Activated T-helper 17 cell treated with anti-CD3 and anti-CD28 coated beads, Interleukin-2, amount 50 U/mL, for 72 hours (primary cell): ENCODE measurements at regions not wholly inside any gene's neighbourhood (a gene's known extent, or its start where the extent isn't known, plus 50 kb on each side); places are given as distances from the start of the nearest gene placed in this dataset.
"Not testable (repeated sequence)": the region's sequence is repeated elsewhere in the genome, so short reads cannot be mapped to it uniquely, and the experiment has no call there.

Experiments used
- ATAC-seq: fragments of 150-1000 bp; cut with Tn5 transposase; replicated peaks from 2 replicates; pipeline ENCODE4 v1.10.0; 2021; ENCODE audit warnings: mild to moderate bottlenecking, moderate library complexity
- H3K27ac Mint-ChIP-seq: one replicate; pipeline ENCODE4 v1.8.0; 2022; ENCODE audit warnings: mixed read lengths
- H3K27me3 Mint-ChIP-seq: one replicate; pipeline ENCODE4 v1.8.0; 2022; ENCODE audit warnings: mixed read lengths
- H3K36me3 Mint-ChIP-seq: one replicate; pipeline ENCODE4 v1.8.0; 2022; ENCODE audit warnings: low read depth, mild to moderate bottlenecking, mixed read lengths
- H3K4me1 Mint-ChIP-seq: one replicate; pipeline ENCODE4 v1.8.0; 2022; ENCODE audit warnings: mixed read lengths
- H3K4me3 Mint-ChIP-seq: one replicate; pipeline ENCODE4 v1.8.0; 2022; ENCODE audit warnings: mild to moderate bottlenecking, mixed read lengths
- H3K9me3 Mint-ChIP-seq: one replicate; pipeline ENCODE4 v1.8.0; 2022; ENCODE audit warnings: mixed read lengths

DNA sequence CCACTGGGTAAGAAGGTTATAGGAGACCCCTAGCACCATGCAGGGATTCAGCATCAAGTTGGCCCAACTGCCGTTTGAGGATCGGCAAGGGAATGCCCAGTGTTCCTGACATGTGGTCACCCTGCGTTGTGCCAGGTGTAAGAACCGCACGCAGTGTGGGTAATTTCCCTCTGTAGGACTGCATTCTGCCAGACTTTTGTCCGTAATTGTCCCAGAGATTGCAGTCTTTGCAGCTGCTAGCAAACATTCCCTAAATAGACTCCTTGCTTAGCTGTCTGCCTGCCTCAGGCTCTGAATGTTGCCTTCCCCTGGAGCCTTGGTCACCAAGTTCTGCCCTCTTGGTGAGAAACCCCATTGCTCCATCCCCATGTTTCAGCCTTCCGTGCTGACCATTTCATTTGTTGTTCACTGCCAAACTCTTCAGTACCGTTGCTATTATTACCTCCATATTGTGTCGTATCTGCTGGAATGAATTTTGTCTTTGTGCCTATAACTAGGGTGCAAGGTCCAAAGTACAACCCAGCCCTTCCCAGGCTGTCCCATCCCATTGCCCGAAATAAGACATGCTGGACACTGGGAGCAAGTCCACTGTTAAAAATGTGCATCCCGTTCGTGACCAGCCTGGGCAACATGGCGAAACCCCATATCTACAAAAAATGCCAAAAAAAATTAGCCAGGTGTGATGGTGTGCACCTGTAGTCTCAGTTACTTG lies 53.8 kb upstream of the USP9X start:
- Mint-ChIP-seq H3K9me3 (no peaks in the 10 kb centered on the region), H3K27me3 (no peaks in the 10 kb centered on the region), H3K36me3 (no peaks in the 10 kb centered on the region), H3K27ac (no peak overlapping the region), H3K4me1 (no peaks in the 10 kb centered on the region), H3K4me3 (no peak overlapping the region)
- ATAC-seq: no peak

- Mint-ChIP-seq H3K4me1 (no peaks in the 10 kb centered on the region), H3K27me3 (no peaks in the 10 kb centered on the region), H3K9me3 (no peaks in the 10 kb centered on the region), H3K27ac (no peak overlapping the region), H3K4me3 (no peak overlapping the region), H3K36me3 (no peaks in the 10 kb centered on the region)
- ATAC-seq: peak; percentile 50
These were observed 51.9 kb upstream of the USP9X start for GRCh38 chrX:41033299-41033698.

DNA sequence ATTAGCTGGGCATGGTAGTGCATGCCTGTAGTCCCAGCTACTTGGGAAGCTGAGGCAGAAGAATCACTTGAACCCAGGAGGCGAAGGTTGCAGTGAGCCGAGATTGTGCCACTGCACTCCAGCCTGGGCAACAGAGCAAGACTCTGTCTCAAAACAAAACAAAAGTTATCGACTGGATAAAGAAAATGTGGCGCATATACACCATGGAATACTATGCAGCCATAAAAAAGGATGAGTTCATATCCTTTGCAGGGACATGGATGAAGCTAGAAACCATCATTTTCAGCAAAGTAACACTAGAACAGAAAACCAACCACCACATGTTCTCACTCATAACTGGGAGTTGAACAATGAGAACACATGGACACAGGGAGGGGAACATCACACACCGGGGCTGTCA lies 50.3 kb upstream of the USP9X start:
- not testable (repeated sequence) for H3K4me1 Mint-ChIP-seq, H3K27ac Mint-ChIP-seq, H3K4me3 Mint-ChIP-seq, H3K36me3 Mint-ChIP-seq, H3K9me3 Mint-ChIP-seq, H3K27me3 Mint-ChIP-seq, ATAC-seq
